Ecto neural progenitor cell (in vitro differentiated cells): ENCODE measurements at regions not wholly inside any gene's neighbourhood (a gene's known extent, or its start where the extent isn't known, plus 50 kb on each side); places are given as distances from the start of the nearest gene placed in this dataset.

Source experiments
- DNase-seq: peaks from one replicate; pipeline ENCODE4 v3.0.0-alpha.2; 2018; ENCODE audit warnings: low spot score

DNA sequence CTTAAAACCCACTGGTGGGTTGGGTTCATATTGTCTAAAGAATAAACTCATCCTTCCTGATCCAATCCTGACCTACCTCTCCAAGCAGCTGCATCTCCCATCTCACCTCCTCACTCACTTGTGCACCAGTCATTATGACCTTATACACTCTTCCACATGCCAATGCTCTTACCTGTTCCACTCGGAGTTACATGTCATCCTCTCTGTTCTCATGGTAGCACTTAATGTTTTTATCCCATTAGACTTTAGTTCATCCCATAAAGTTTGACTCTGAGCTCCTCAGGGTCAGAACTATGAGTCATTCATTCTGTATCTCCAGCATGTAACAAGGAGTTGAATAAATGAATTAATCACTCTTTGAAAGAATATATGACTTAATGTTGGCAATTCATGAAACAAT, 330.2 kb downstream of the KLF12 start:
- no peak for DNase-seq

DNA sequence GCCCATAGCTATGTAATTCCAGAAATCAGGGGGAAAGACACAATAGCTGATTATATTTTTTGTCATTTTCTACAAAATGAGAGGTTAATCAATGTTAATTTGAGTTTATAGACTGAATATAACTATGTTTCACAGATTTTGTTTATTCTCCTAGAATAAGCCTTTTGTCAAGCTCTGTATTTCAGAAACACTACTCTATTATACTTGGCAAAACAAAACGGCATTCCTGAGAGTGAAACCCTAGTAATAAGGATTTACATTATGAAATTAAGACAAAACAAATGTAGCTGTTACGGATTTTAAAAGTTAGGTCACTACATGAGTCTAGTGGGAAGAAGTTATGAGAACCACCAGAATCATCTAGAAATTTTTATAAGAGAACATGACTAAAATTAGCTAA, 334.2 kb downstream of the KLF12 start:
- DNase-seq, result no peak

GRCh38 chr13:73794755-73795154, 339.4 kb downstream of the KLF12 start:
- DNase-seq, result no peak

DNA sequence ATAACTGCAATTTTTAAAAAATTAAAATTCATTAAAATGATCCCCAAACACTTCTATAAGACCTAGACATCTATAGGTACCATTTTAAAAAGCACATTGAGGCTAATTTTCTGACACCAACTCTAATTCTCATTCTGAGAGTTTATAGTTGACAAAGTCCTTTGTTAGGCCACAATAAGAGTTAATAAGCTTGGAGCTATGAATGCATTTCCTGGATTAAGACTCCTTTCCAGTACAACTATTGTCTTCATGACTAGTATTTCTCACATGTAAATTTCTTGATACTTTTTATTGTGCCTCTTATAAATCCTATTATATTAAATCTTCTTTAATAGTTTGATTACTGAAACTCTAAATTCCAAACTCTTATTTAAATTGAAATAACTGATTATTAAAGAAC, 340.8 kb downstream of the KLF12 start:
- DNase-seq, result no peak

- no peak for DNase-seq
Measured at GRCh38 chr13:73792796-73793195, 341.4 kb downstream of the KLF12 start.

DNA sequence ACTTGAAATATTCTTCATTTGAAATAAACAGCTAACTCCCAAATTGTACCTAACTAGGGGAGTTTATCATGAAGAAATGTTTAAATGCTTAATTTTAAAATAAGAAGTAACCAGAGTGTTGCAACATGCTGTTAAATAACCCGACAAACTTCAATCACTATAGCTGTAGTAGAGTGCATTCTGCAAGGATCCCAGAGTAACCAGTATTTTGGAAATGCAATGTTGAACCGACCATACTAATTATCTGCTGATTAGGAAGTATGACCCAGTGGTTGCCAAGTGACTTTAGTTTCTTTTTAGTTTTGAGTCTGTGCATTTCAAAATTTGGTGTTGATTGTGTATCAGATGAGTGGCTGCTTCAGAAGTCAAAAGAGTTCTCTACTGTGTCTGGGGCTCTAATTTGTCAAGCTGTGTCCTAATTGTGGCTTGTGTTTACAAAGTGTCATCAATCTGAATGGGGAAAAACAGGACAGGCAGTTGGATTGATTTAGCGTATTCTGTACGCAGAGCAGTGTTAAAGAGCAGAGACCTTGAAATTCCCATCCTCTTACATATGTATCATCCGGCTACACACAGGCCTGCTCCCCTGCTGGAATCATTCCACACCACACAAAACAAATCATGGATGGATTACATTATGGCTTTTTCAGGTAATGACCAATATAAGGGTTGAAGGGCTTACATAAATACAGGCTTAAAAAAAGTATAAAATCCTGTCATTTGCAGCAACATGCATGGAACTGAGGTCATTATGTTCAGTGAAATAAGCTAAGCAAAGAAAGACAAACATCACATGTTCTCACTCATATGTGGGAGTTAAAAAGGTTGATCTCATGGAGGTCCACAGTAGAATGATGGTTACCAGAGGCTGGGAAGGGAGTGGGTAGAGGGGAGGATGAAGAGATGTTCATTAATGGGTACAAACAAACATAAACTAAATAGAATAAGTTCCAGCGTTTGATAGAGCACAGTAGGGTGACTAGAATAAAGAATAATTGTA, 351.5 kb downstream of the KLF12 start:
- DNase-seq, result no peak

- no peak for DNase-seq
Measured at GRCh38 chr13:73781384-73781783, 352.8 kb downstream of the KLF12 start.

- DNase-seq, result no peak
Measured at GRCh38 chr13:73779881-73780280, 354.3 kb downstream of the KLF12 start.

DNA sequence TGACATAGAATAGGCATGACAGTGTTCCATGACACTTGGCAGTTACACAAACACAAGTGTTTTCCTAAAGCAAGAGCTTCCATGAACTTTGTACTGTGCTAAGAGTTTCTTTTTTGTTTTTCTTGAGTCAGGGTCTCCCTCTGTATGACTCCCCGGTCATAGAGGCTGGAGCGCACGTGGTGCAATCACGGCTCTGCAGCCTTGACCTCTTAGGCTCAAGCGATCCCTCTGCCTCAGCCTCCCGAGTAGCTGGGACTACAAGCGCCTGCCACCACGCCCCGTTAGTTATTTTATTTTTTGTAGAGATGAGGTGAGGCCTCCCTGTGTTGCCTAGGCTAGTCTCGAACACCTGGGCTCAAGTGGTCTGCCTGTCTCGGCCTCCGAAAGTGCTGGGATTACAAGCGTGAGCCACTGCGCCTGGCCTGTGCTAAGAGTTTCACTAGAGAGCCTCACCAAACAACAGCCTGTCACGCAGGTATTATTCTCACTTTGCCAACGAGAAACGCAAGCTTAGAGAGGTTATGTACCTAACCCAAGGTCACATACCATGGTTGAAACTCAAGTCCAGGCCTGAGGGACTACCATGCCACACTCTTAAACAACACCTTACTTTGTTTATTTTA, 355.9 kb downstream of the KLF12 start:
- DNase-seq, result no peak

DNA sequence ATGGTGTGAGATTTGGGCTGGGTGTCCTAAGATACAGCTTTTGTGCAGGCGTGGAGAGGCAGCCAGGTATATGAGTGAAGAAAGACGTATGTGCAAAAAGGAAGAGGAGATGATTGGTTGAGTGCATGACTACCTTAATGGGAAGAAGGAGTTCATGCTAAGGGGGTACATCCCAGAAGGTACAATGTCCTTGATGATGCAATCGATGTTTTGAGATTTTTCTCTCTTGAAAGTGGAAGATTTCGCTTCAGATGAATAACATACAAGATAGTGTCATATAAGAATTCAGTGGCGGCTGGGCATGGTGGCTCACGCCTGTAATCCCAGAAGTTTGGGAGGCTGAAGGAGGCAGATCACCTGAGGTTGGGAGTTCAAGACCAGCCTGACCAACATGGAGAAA, 357.1 kb downstream of the KLF12 start:
- no peak for DNase-seq

DNA sequence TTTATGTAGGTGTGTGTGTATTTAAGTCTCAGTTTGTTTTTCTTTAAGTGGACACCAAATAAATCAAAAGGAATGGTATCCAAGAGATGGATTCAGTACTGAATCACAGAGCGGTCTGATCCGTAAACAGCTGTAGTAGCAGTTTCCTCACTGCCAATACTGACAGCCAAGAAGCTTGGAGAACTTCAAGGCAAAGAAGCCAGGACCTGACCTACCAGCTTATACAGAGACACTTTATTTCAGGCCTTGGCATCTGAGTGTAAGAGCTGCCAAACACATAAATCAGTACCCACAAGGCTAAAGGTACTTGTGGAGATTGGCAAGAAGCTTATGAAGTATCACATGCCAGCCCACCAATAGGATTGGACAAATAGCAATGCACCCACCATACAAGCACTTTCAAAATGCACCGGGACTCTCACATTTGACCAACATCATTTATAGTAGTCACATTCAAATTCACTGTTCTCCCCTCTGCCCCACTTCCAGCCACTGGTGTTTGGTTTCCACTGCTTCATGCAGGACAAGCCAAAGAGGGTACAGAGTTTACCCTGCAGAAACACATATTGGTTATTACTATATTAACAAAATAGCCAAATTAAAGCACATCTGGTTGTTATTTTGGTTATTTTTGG, 357.9 kb downstream of the KLF12 start:
- no peak for DNase-seq

DNA sequence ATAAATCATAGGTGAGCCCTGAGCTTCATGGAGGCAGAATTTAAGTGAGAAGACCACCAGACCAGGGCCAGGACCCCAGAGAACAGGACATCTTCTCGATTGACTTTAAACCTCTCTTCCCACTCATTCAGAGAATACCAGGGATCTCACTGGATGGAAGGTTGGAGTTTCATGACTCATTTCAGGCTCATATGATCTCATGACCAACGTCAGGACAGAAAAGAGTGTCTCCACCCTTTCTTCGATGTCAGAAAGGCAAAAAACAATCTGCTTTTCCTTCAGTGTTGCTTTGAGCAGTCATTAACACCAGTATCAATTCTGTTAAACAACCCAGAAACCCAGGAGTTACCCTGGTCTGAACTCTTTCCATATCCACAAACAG, 361.0 kb downstream of the KLF12 start:
- DNase-seq, result no peak

DNA sequence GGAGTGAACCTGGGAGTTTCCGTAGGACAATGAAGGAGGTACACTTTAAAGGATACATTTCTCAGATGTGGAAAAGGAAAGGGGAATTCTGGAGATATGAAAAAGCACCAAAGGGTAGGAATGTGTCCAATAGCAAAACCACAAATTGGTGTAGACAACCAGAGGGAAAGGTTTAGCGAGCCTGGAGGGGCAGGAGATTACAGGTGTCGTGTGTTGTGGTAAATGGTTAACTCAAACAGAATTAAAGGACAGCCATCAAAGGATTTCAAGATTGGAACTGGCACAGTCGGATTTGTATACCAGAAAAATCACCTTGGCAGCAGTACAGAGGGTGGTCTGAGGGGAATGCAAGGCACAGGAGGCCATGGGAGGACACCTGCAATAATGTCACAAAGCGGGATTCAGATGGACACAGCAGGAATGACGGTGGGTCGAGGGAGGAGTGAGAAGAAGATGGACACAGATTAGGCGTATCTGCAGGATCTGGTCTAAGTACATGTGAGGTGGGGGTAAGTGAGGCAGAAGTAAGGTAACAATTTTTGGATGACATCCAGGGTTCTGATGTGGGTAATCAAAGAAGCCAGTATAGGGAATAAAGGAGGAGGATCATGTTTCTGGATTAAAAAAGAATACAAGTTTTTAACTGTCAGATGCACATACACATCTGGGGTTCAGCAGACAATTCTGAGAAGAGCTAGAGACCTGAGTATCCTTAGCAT, 361.6 kb downstream of the KLF12 start:
- DNase-seq, result no peak

DNA sequence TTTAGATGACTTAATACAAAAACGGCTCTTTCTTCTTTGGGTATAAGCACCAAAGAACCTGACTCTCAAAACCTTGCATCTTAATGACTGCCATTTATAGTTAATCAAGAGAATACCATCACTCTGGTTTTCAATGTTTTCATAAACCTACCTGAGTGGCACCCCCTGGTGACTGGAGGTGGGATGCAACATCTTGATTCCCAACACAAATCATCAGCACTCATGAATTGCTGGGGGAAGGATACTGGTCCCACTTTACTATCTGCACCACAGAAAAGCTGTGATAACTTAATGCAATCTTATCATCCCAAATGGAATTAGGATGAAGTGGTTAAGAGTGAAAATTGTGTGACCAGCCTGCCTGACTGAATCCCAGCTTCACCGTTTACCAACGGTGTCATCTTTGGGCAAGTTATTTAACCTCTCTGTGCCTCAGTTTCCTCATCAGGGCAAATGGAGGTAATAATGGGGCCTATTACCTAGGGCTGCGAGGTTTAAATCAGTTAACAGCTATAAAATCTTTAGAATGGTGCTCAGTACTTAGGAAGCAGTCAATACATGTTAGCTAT, 366.4 kb downstream of the KLF12 start:
- DNase-seq, result no peak

GRCh38 chr13:73767191-73767741, 366.9 kb downstream of the KLF12 start:
- peak; percentile 48 for DNase-seq

GRCh38 chr13:73765651-73766384, 368.4 kb downstream of the KLF12 start:
- DNase-seq, result peak; percentile 84

DNA sequence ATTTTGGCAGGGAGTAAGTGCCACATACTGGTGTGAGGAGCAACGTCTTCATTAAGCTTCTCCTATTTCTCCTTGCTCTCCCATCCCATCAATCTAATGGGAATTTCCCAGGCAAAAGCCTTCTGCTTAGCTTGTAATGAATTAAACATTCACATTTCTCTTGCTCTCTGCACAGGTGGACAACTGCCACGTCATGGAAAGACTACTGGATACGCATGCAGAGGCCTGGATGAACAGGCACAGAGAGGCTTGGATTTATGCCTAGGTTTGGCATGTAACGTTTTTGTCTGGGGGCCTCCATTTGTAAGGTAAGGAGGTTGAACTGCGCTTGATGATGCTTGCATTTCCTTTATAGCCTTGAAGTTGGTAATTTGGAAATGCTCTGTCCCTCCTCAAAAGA, 374.8 kb downstream of the KLF12 start:
- DNase-seq, result no peak

DNA sequence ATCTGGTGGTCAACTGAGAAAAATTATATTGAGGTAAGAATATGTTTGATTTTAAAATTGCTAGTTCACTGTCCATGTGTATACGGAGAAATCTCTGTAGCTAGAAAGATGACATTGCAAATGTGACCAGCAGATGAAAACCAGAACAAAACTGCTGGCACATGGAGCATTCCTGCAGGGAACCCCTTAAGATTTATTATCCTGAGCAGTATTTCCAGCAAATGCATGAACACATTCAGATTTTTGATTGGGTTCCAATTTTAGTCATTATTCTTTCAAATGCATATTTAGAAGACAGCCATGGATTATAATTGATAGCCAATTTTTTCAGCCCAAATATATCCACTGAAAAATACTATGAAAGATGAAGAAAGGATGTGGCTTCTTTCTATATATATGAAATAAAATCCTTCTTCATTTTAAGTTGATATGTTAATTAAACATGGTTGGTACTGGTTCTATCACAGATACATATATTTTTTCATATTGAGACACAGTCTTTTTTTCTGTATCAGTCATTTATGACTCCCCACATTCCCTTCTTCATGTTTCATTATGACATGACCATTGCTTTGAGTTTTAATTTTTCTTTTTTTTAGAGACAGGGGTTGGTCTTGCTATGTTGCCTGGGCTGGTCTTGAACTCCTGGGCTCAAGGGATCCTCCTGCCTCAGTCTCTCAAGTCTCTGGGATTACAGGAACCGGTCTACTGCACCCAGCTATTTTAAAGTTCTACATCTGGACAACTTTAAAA, 376.5 kb downstream of the KLF12 start:
- no peak for DNase-seq

GRCh38 chr13:73754727-73755292, 379.4 kb downstream of the KLF12 start:
- no peak for DNase-seq

GRCh38 chr13:73754241-73754640, 380.0 kb downstream of the KLF12 start:
- no peak for DNase-seq
